Fibroblast of villous mesenchyme (primary cell): ENCODE measurements at regions not wholly inside any gene's neighbourhood (a gene's known extent, or its start where the extent isn't known, plus 50 kb on each side); places are given as distances from the start of the nearest gene placed in this dataset.

Experiments
- DNase-seq: peaks from one replicate; pipeline ENCODE4 v3.0.0-alpha.2; 2010; ENCODE audit warnings: low read depth
- H3K4me3 ChIP-seq: 2 replicates; pipeline ENCODE4 v1.5.1; 2011; ENCODE audit warnings: low read depth, mild to moderate bottlenecking, low read length
- TF ChIP-seq, protein P1 (sequence below): IDR thresholded peaks from 2 replicates; pipeline ENCODE4 v1.5.1; 2012; ENCODE audit warnings: low read depth, mild to moderate bottlenecking, low read length; ENCODE audit not compliant: insufficient read depth

DNA sequence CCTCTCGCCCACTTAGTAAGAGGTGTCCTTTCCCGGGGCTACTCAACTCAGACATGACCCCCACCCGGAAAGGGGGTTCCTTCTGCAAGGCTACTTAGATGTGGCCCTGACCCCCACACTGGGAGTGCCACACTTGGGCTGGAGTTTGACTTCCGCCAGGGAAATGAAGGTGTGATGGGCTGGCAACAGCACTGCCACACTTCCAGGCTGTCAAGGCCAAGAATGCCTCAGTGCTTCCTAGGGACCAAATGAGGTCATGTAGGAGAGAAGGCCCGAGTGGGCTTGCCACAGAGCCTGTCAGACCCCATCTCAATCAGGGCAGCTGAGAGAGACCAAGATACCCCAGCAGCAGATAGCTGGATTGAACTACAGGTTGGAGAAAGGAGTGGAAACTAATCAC lies 55.5 kb downstream of the DRD1 start:
- TF ChIP-seq, protein P1, sequence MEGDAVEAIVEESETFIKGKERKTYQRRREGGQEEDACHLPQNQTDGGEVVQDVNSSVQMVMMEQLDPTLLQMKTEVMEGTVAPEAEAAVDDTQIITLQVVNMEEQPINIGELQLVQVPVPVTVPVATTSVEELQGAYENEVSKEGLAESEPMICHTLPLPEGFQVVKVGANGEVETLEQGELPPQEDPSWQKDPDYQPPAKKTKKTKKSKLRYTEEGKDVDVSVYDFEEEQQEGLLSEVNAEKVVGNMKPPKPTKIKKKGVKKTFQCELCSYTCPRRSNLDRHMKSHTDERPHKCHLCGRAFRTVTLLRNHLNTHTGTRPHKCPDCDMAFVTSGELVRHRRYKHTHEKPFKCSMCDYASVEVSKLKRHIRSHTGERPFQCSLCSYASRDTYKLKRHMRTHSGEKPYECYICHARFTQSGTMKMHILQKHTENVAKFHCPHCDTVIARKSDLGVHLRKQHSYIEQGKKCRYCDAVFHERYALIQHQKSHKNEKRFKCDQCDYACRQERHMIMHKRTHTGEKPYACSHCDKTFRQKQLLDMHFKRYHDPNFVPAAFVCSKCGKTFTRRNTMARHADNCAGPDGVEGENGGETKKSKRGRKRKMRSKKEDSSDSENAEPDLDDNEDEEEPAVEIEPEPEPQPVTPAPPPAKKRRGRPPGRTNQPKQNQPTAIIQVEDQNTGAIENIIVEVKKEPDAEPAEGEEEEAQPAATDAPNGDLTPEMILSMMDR, result no peak
- DNase-seq, result no peak
- no peak overlapping the region for H3K4me3 ChIP-seq

DNA sequence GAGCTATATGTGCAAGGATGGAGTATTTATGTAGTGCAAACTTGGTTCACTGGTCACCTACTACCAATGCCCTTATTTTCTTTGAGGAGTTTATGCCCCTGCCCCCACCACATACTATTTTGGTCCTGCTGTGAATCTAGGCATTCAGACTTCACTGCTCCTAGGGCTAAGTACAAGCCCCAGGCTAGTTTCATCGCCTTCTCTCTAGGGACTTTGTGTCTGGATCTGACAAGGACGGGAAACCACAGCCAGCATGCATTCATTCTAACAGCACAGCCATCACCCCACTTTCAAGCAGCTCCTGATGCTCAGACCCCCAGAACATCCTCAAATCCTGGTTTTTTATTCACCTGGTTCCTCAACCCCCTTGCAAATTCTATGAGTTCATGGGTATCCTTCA lies 56.8 kb downstream of the DRD1 start:
- no peak overlapping the region for H3K4me3 ChIP-seq
- TF ChIP-seq, protein P1, result no peak
- DNase-seq, result no peak

DNA sequence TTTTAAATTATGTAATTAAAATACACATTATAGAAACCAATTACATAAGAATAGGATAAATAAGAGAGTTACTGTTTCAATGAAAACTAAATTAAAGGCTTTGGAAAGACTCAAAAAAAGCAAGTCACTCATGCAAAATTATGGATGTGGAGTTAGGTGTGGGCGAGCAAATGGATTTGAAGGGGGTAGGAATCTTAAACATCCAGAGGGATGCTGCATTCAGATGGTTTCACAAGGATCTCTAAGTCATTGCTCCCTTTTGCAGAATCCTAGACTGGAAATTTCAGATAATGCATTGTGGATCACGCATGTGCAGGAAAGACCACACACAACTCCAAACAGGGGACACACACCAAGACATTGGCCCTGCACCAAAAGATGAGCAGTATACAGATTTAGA lies 57.5 kb downstream of the DRD1 start:
- DNase-seq, result no peak
- H3K4me3 ChIP-seq, result no peak overlapping the region
- TF ChIP-seq, protein P1, result no peak

DNA sequence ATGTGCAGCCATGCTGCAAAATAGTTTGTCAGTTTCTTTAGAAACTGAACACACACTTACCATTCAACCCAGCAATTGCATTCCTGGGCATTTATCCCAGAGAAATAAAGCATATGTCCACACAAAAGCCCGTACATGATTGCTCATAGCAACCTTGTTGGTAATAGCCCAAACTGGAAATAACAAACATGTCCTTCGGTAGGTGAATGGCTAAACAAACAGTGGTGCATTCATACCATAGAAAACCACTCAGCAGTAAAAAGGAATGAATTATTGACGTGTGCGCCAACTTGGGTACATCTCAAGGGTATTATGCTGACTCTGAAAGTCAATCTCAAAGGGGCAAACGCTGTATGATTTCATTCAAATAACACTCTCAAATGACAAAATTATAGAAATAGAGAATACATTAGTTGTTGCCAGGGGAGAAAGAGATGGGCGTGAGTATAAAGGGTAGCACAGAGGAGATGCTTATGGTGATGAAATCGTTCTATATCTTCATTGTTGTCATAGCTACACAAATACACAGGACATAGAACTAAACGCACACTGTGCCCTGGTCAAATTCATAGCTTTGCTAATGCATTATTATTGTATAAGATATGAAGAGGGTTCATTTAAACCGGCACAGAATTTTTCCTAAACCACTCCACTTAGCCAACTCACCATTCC lies 58.2 kb downstream of the DRD1 start:
- no peak for DNase-seq
- TF ChIP-seq, protein P1, result no peak
- H3K4me3 ChIP-seq, result no peak overlapping the region

DNA sequence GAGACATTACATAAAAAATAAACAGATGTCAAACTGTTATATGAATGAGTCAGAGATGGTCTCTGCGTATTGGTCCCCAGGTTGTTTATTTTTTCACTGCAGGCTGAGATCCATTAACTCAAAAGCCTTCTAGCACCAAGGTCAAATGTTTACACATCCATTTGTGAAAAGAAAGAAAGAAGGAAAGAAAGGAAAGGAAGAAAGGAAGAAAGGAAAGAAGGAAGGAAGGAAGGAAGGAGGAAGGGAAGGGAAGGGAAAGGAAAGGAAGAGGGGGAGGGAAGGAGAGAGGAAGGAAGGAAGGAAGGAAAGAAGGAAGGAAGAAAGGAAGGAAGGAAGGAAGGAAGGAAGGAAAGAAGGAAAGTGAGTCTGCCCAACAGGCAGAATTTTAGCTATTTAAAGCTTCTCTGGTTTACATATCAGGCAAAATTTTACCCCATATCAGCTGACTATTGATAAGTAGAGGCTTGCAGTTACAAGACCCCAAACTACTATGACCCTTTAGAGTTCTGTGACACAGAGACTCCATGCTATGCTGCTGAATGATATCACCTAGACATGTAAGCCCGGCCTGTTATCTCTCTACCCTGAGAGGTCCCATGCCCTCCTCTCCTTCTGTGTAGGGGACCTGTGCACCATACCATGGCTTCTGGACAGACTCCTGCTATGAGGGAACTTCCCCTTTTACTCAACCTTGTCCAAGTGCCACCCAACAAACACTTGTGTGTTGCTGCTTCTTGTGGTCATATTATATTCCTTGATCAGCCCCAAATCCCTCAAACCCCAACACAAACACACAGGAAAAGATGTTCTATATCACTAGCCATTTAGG lies 59.0 kb downstream of the DRD1 start:
- DNase-seq, result peak; percentile 3
- no peak overlapping the region for H3K4me3 ChIP-seq
- TF ChIP-seq, protein P1, result no peak

DNA sequence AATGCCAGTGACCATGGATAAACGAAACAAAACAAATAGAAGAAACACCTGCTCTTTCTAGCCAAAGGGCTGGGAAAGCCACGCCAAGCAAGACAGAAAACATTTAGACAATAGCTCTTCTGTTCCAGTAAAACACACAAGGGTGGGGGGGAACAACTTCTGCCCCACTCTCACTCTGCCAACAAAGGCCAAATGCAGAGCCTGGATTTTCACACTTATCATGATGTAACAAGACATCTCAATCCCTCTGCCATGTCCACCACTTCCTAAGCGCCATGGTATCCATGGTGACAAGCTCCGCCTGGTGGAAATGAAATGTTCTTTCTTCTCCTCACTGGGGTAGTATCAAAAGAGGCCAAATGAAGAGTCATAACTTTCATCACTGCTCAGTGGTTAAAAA lies 60.6 kb downstream of the DRD1 start:
- no peak overlapping the region for H3K4me3 ChIP-seq
- no peak for DNase-seq
- TF ChIP-seq, protein P1, result no peak

DNA sequence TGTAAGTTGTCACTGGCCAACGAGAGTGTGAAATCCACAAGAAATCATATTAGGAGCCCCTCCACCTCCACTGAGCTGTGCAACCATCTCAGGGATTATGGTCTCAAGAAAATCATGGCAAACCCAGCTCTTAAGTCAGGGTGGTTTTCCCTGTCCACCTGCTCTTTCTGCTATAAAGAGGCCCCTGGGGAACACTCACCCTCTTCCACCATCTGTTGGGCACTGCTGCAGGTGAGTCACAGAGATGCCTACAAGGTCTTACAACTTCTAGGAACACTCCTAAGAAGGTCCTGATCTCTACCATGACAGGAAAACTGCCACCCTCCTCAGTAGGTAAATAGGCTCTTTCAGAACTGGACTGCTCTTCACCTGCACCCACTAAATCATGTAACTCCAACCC lies 61.8 kb downstream of the DRD1 start:
- no peak overlapping the region for H3K4me3 ChIP-seq
- TF ChIP-seq, protein P1, result no peak
- DNase-seq, result no peak
